SW 1271 (cell line): ENCODE measurements at regions not wholly inside any gene's neighbourhood (a gene's known extent, or its start where the extent isn't known, plus 50 kb on each side); places are given as distances from the start of the nearest gene placed in this dataset.

Experiments
- DNase-seq, 2 experiments: peaks; one replicate each; lab custom pipeline; 2025; lab: John Stamatoyannopoulos, UW

DNA sequence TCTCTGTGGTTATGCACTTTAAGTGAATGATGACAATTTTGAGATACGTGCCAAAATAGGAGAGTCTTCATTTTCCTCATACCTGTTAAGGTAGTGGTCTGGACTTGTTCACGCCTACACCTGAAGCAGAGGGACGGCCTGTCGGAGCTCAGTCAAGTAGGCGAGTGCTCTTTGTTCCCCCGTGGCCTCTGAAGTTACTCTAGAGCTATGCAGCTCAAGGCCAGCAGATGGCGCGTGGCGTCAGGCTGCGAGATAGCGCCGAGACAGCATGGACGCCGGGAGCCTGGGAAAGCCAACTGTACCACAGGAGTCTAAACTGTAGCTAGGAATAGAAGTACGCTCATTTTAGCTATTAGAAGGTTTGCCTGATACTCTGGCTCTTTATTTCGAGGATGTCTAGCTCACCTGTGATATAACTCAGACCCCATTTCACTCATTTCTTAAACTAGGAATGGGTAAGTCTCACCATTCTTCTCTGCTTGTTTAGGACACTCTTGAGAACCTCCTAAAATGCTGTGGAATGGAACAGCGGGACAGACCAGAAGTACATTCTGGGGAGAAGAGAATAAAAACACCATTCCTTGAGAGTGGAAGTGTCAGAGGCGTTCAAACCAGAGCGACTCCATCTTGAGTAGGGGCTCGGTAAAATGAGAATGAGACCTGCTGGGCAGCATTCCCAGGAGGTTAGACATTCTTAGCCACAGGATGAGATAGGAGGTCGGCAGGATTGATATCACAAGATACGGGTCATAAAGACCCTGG lies 267.4 kb upstream of the HMGA2 start:
- DNase-seq: peak in 1 of 2 experiments; percentile 71

DNA sequence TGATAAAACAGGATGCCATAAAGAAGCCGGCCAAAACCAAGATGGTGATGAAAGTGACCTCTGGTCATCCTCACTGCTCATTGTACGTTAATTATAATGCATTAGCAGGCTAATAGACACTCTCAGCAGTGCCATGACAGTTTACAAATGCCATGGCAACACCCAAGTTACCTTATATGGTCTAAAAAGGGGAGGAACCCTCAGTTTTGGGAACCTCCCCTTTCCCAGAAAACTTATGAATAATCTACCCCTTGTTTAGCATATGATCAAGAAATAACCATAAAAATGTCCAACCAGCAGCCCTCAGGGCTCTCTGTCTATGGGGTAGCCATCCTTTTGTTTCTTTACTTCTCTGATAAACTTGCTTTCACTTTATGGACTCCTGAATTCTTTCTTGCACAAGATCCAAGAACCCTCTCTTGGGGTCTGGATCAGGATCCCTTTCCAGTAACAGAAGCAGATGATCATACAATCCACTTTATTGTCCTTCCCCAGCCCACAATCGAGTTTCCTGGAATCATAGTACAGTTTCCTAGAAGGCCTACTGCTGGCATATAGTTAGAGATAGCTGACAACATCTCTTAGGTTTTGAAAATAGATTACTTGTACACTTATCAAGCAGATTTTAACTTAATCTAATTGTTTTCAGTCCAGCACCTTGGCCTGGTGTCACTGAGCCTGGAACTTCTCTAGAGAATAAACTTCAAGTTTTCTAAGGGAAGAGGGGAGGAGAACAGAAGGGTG lies 266.7 kb upstream of the HMGA2 start:
- DNase-seq: no peak

DNA sequence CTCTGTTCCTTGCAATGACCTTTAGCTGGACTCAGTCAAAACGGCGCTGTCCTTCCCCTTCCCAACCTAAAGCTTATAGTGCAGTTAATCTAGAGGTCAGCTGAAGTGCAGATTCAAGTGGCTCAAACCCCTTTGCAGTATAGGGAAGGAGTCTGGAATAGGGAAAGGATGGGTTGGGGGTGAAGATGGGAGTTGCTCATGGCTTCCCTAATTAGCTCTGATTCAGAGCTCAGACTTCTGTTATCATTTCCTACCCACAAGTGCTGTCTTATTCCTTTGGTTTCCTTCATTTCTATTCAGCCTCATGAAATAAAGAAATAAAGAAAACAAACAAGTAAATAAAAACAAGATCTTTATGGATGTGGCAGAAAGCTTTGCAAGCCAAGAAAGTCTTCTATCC lies 264.0 kb upstream of the HMGA2 start:
- no peak for DNase-seq

DNA sequence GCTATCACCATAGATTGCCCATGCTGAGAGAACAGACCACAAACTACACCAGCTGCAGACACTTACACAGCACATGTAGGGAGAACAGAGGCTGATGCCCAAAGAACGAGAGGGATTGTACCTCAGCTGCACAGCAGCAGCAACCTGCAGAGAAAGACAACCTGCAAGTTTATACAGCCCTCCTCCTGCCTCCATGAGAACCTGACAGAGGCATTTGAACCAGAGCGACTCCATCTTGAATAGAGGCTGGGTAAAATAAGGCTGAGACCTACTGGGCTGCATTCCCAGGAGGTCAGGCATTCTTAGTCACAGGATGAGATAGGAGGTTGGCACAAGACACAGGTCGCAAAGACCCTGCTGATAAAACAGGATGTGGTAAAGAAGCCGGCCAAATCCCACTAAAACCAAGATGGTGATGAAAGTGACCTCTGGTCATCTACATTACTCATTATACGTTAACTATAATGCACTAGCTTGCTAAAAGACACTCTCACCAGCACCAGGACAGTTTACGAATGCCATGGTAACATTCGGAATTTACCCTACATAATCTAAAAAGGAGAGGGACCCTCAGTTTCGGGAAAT lies 262.4 kb upstream of the HMGA2 start:
- DNase-seq: peak in 1 of 2 experiments; percentile 39

DNA sequence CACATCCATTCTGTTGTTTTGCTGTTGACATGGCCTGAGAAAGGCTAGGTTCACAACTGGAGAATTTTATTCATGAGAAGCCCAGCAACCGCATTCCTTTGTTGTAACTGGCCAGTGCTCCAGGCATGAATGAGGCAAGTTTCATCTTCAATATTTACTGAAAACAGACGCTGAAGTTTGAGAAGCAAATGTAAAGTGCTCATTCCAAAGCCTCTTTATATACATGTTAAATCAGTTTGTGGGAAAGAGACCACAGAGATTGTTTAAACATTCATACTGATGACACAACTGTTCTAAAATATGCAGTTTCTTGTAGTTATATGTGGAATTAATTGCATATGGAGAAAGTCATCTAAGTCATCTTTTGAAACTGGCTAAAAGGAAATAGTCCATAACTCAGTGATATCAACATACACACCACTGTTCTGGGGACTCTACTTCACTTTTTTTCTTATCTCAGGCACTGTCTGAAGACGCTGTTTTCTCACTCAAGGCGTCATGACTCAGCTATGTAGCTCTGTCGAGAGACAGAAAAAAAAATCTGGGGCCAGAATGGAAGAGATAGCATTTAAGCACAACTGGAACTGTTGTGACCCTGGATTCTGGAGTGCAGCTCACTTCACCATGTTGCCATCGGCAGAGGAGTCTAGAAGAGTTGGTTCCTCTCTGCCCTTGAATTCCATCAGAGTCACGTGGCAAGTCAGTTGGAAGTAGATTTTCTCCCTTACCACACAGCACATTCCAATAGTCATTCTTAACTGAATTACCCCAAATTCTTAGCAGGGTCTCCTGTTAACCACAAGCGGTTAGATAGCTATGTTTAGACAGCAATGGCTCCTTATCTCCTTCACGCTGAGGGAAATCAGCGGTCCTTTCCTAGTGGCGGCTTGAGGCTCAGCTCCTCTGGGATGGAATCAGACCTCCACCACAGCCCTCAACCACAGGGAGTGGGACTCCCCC lies 258.4 kb upstream of the HMGA2 start:
- no peak for DNase-seq

DNA sequence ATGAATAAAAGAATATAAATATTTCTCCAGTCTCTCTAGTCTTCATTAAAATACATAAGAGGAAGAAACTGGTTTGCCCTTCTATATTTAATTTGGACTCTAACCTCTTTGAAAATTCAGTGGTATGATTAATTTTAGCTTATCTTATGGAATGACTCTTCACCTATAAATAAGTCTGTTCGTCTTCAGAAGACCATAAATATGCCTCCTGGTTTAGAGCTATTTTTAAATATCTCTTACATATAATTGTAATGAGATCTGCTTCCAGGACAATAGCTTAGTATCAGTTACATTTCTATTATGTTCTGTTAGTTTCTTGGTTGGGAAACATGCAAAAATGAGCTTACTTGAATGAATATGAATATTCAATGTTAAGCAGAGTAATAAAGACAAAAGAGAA lies 257.5 kb upstream of the HMGA2 start:
- no peak for DNase-seq

DNA sequence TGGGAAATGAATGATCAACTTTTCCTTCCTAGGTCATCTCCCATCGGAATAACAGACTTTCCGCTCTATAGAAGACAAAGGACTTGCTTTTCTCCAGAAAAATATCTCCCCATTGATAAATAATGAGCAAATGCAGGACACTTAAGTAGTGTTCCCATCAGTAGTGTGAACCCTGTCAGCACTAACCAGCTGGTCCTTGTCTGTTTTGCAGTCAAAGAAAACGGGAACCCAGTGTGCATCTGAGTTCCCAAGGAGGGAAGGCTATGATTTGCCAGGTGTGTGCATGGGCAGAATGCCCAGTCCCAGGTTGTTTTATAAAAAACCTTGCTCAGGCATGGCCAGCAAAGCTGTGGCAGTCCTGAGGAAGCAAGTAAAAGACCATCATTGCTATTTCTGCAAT lies 256.5 kb upstream of the HMGA2 start:
- DNase-seq: no peak

DNA sequence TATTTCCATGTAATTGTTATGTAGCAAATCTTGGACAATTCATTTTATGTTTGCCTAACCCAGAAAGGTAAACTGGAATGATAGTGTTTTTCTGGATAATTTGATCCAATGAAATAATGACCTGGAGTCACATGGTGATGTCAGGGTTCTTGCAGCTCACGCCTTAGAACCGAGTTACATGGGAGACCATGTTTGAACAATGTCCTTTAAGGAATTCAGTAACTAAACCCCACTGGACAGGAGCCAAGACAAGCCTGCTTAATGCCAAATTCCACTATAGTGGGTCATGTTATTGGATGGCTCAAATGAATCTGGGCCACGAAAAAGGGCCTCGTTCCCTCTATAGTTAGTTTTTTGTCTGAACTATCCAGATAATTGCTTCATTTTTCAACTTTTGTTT lies 255.8 kb upstream of the HMGA2 start:
- no peak for DNase-seq

DNA sequence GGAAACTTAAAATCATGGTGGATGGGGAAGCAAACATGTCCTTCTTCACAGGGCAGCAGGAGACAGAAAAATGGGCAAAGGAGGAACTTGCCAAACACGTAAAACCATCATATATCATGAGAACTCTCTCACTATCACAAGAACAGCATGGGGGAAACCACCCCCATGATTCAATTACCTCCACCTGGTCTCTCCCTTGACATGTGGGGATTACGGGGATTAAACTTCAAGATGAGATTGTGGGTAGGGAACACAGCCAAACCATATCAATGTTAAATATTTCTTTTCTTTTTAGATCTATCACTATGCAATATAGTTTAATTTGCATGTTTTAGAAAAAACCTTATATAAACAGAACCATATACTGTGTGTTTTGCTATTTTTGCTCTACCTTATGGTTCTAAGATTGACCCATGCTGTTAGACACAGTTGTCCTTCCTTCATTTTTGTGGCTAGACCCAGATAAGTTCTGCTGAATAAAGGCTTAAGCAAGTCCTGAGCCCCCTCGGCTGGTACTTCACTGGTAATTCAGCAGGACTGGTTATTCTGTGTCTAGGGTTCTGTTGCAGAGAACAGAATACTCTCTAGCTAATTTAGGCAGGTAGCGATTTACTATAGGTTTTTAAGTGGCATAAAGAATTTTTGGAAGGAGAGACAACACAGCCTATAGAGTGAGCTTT lies 253.7 kb upstream of the HMGA2 start:
- DNase-seq: no peak

DNA sequence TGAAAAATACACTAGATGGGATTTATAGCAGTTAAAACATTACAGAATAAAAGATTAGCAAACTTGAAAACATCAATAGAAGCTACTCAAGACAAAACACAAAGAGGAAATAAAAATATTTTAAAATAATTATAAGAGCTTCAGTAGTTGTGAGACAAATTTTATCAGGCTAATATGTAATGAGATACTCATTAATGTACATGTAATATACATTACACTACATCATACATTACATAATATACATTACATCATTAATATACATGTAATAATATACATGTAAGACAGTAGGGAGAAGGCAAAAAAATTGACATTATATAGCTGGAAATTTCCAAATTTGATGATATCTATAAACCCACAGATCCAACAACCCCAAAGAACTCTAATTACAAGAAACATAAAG lies 249.4 kb upstream of the HMGA2 start:
- no peak for DNase-seq

DNA sequence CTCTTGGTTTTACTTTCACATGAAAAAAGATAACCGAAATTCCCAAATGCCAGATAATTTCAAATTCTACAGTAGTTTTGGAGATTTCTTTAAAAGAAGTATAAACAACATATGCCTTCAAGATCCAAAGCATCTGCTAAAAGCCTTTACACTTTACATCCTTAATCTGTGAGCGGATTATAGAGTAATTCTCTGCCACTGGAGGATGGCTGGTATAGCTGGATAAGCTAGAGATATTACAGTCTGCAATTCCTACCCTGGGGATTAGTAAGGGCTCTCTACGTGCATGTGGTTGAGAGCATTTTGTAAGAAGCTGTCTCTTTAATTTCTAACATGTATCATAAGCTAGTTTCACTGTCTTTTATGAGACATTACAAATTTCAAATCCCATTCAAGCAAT lies 240.3 kb upstream of the HMGA2 start:
- no peak for DNase-seq

DNA sequence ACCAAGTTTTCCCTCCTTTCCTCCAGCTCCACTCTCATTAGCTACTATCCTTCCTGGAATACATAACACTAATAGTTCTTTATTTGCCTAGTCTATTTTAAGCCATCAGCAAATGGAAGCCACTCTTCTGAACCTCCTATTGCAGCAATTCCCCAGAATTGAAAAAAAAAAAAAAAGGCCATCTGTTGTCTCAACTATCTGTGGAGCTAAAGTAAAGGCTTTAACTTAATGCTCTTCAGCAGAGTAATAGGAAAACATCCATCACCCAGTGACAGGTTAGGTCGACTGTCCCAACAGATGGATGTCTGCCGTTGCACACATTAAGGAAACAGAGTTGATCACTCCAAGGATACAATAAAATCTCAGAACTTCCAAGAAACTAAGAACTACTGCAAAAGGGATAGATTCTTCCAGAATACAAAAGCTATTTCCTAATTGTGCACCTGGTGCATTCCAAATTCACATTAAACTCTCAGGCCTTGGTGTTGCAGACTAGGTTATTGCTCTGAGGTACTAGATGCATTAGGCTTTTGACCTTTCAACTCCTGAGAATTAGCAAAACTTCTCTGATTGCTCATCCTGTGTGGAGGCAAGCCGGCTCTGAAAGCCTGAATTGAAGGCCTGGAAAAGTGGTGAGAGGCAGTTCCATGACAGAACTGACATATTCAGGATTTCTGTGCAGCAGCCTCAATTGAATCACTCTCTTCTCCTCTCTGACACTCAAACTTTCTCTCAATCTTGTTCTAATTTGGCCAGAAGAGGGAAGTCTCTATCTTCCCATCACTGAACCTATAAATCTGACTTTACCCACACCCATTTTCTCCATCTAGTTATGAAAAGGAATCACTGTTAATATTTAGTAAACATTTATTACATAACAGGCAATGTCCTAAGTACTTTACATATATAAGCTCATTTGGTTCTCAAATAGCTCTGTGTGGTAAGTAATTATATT lies 238.4 kb upstream of the HMGA2 start:
- peak in 1 of 2 experiments; percentile 7 for DNase-seq

DNA sequence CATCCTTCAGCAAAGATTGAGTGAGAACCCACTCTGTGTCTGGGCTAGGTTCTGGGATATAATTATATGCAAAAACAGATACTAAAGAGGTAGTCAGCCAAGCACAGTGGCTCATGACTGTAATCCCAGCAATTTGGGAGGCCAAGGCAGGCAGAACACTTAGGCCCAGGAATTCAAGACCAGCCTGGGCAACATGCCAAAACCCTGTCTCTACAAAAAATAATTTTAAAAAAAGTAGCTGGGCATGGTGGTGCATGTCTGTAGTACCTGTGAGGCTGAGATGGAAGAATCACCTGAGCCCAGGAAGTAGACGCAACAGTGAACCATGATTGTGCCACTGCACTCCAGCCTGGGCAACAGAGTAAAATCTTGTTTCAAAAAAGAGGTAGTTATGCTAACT lies 237.5 kb upstream of the HMGA2 start:
- DNase-seq: no peak

DNA sequence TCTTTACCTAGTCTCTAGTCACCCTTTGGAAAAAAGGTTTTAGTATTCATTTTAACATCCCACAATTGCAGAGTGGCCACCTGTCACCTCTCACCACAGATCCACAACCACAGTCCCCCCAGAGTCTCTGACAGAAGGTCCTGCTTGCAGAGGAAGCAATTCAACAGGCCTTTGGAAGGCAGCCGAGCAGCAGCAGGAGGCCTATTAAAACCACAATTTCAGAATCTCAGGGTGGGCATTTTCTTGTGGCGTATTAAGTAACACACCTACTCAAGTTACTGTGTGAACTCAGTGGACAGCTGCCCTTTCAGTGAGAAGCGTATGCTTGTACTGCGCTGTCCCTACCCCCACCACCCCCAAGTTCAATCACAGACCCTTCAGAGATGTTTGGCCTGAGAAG lies 234.0 kb upstream of the HMGA2 start:
- DNase-seq: no peak

DNA sequence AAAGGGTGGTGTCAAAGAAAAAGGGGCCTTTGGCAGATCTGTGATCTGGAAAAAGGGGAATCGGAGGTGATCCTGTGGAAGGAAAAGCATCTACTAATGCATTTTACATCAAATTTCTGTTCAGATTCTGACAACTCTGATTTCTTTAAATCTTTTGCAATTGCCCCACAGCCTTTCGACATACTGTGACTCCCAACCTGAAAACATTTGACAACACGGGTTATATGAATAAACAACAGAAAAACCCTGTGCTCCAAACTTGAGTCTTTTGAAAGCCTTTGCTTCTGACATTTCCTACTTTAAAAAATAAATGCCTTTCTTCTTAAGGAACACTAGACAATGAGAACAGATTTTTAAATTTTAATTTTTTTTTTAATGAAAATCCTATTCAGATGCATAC lies 231.9 kb upstream of the HMGA2 start:
- no peak for DNase-seq

DNA sequence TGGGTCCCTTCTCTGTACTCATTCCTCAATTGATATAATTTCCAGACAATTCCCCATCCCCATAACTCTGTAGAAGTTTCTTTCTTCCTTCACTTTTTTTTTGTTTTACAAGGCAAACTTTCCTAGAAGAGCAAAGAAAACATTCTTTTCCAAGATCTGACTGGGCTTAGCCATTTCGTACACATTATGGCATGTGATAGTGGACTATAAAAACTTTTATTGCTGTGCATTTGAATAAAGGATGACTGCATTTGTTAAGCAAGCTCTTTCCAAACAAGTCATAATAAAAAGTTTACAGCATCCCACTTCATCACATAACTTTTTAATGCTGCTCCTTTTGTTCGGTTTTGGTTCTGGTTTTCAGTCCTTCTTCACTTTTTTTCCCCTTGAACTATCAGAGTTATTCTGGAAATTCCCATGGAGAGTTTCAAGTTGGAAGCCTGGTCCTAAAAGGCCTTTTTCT lies 231.0 kb upstream of the HMGA2 start:
- no peak for DNase-seq

DNA sequence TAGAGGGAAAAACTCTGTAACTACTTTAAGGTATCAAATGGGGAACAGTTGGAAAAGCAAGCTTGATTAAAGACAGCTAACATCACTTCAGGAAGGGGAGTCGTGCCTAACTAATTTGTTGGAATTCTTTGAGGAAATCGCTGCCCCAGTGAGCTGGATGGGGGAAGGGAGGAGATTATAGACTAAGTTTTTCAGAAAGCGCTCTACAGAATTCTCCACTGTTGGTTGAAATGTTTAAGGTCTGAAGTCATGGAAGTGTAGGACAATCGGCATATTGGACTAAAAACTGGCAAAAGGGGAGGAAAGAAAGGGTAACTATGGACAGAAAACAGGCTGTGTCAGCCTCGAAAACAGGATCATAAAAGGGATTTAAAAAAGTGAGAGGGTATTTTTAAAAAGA lies 229.9 kb upstream of the HMGA2 start:
- no peak for DNase-seq

DNA sequence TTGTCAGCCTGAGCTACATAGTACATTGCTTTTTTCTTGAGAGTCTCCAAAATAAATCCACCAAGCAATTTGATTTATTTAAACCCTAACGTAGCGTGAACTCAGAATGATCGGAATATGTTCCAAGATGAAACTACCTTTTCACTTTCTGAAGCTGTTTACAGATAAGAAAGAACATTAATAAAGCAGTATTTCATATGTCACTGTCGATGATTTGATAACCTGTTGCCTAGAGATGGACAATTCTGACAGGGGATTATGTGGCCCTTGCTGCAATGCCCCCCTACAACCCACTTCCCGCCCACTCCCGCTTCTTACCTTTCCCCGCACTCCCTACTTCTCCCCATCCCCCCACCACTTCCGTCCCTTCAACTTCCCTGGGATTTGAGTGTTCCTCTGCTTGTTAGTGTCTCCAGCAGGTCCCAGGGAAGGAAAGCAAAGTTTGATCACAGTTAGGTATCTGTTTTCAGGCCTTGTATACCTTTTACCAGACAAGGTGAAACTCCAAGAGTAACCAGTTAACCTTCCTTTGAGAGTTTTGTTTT lies 229.2 kb upstream of the HMGA2 start:
- no peak for DNase-seq

DNA sequence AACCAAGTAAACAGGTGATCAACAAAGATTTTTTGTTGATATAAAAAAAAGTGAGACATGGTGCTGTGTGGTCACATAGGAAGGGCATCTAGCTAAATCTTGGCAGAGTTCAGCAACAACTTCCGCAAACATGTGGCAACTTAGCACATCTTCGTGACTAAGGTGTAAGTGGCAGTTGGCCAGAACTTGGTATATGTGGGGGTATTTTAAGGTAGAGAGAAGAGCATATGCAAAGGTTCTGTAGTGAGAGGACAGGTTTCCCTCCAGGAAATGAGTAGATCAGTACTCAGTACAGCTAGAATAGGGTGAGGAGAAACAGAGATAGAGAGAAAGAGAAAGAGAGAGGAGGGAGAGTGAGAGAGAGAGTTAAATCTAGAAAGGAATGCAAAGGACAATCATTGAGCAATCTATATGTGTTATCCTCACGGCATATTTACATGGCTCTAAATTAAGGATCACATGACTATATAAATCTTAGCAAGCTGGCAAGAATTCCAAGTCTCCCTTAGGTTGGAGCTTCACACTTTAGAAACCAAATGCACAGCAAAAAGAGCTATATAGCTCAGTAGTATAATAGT lies 227.7 kb upstream of the HMGA2 start:
- no peak for DNase-seq

DNA sequence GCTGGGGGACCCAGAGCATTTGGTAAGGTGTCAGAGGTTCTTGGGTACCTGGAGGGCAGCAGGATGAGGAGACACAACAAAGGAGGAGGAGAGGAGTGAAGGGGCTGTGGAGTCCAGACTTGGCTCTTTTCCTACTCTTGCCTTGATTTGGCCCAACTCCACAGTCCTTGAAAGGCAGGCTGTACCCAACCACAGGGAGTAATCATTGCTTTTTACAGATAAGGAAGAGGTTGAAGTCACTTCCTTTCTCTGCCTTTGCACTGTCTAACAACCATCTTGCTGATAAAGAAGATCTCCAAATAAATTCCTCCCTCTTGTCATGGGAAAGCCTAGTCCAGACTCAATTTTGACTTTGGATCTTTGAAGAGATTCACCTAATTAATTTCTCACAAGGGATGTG lies 226.8 kb upstream of the HMGA2 start:
- no peak for DNase-seq
